ENCODE measurements at regions not wholly inside any gene's neighbourhood (a gene's known extent, or its start where the extent isn't known, plus 50 kb on each side); places are given as distances from the start of the nearest gene placed in this dataset.

DNA sequence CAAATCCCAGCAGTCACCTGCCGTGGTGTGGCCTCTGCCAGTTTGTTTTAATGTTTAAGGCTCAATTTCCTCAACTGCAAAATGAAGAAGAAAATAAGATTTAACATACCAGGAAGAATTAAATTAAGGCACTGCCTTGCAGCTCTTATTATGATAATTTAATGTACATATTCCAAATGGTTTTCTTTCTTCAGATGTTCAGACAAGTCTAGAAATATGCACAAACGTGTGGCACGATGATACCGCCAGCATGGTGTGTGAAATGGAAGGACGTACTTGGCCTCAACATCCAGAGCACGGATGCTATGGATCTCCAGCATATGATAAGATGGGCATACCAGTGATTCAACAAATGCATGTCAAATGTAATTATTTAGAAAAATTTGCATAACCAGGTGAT, 959.4 kb upstream of the TMEM132C start:
- H3K27ac ChIP-seq: no peak overlapping the region
- ChIA-PET POLR2A (ENCODE audit: low non-redundant PET) (no interaction called here), CTCF (no interaction called here)
- DNase-seq (ENCODE audit: low spot score): no peak
- TF ChIP-seq, protein P1, sequence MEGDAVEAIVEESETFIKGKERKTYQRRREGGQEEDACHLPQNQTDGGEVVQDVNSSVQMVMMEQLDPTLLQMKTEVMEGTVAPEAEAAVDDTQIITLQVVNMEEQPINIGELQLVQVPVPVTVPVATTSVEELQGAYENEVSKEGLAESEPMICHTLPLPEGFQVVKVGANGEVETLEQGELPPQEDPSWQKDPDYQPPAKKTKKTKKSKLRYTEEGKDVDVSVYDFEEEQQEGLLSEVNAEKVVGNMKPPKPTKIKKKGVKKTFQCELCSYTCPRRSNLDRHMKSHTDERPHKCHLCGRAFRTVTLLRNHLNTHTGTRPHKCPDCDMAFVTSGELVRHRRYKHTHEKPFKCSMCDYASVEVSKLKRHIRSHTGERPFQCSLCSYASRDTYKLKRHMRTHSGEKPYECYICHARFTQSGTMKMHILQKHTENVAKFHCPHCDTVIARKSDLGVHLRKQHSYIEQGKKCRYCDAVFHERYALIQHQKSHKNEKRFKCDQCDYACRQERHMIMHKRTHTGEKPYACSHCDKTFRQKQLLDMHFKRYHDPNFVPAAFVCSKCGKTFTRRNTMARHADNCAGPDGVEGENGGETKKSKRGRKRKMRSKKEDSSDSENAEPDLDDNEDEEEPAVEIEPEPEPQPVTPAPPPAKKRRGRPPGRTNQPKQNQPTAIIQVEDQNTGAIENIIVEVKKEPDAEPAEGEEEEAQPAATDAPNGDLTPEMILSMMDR (conservative IDR thresholded peaks at IDR 0.05; ENCODE audit: low read depth): no peak

DNA sequence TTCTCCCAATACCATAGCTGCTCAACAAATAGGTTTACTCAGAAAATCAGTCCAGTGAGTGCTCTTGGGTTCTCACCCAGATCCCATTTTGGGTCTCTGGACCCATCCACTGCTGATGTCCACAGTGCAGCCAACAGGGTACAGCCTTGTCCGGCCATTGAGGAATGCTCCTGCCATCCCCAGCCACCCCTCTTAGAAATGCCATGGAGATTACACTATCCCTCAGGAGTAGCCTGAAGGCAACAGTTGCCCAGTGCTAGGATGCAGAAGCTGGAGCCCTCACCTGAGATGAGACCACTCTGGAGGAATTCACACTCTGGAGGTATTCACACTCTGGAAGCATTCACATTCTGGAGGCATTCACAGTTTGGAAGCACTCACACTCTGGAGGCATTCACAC, 958.8 kb upstream of the TMEM132C start:
- ChIA-PET POLR2A (ENCODE audit: low non-redundant PET) (no interaction called here), CTCF (no interaction called here)
- TF ChIP-seq, protein P1 (conservative IDR thresholded peaks at IDR 0.05; ENCODE audit: low read depth): no peak
- no peak for DNase-seq (ENCODE audit: low spot score)
- no peak overlapping the region for H3K27ac ChIP-seq

DNA sequence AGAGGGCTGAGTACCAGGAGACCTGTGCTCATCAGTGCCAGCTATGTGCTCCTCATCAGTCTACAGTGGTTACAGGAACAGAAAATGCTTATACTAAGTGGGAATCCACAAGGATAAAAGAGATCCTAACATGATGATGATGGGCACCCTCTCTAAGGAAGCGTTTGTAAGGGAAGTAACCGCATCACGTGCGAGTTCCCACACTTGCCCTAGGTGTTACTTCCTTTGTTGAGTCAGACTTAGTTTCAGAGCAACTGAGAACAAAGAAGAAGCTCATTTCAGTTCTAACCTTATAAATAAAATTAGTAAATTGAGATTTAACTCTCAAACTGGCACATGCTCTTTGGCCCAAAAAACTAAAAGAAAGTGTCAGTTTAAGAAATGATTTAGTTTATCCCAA, 956.4 kb upstream of the TMEM132C start:
- POLR2A ChIA-PET (ENCODE audit: low non-redundant PET): no interaction called here
- H3K27ac ChIP-seq: no peak overlapping the region
- no peak for DNase-seq (ENCODE audit: low spot score)
- CTCF ChIA-PET: interaction anchor here (0.7 kb wide), 1 partner anchor 1420 kb away, joined by 3 read pairs; no protein-coding TSS in a partner anchor
- TF ChIP-seq, protein P1 (conservative IDR thresholded peaks at IDR 0.05; ENCODE audit: low read depth): no peak

DNA sequence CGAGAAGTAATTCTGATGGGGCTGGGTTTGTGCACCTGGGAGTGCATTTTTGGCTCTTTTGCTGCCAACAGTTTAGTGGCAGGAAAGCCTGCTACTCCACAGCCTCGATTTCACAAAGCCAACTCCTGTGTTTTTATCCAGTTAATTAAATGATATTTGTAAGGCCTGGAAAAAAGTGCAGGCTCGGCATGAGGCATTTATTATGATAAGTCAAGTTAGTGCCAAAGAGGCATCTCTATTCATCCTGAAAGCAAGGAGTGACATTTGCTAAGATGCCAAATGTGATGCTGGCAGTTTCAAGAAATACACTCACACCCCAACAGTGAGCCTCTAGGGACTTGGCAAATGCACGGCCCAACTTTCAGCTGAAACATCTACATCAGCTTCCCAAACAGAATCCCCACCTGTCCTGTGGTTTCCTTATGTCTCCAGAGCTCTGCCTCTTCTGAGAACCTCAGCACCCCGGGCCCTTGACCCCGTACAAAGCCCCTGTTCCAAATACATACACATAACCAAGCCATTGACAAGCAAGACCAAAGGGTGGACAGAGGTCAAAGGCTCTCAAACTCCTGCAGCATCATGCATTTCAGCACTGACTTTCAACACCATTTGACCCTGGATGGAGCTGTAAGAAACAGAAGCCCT, 955.1 kb upstream of the TMEM132C start:
- no peak overlapping the region for H3K27ac ChIP-seq
- POLR2A ChIA-PET (ENCODE audit: low non-redundant PET): no interaction called here
- no peak for DNase-seq (ENCODE audit: low spot score)
- TF ChIP-seq, protein P1 (conservative IDR thresholded peaks at IDR 0.05; ENCODE audit: low read depth): no peak
- CTCF ChIA-PET: no interaction called here

DNA sequence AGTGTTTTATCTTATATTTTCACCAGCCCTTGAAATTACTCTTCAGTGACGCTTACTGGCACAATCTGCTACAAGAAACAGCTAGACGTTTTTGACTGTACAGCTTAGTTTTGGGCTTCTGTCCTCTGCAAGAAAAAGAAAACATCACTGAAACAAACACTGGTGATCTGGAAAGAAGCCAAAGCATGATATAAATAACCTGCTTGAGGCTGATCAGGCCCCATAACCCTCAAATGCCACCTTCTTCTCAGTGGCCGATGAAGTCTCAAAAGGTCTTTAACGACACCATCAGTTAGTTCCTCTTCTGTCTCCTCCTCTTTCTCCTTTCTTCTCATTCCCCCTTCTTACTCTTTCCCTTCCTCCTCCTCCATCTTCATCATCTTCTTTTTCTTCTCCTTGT, 942.3 kb upstream of the TMEM132C start:
- ChIA-PET CTCF (interaction anchor here (0.6 to 0.7 kb wide), 3 partner anchors 43 to 530 kb away, joined by 3 to 7 read pairs (median 4); no protein-coding TSS in a partner anchor), POLR2A (ENCODE audit: low non-redundant PET) (no interaction called here)
- no peak for DNase-seq (ENCODE audit: low spot score)
- TF ChIP-seq, protein P1 (conservative IDR thresholded peaks at IDR 0.05; ENCODE audit: low read depth): no peak
- H3K27ac ChIP-seq: no peak overlapping the region

DNA sequence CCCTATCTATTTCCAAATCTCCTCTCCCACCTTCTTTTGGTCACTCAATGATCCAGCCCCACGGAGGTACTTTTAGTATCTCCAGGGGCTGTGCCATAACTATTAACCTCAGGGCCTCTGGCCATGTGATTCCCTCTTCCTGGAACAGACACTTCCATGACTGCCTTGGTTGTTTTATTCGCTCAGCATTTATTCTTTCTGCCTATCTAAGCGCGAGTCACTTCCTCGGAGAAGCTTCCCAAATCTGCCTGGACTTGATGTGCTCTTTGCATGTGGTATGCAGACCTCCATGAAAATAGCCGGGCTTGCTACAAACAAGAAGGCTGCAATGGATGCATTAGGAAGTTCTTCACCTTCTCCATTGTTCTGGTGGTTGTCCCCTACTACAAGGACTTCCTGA, 939.0 kb upstream of the TMEM132C start:
- DNase-seq (ENCODE audit: low spot score): no peak
- TF ChIP-seq, protein P1 (conservative IDR thresholded peaks at IDR 0.05; ENCODE audit: low read depth): no peak
- ChIA-PET CTCF (interaction anchor here (0.5 kb wide), 1 partner anchor 257 kb away, joined by 3 read pairs; no protein-coding TSS in a partner anchor), POLR2A (ENCODE audit: low non-redundant PET) (no interaction called here)
- H3K27ac ChIP-seq: no peak overlapping the region

Data from RWPE1 (cell line).